OCI-LY1 (cell line): ENCODE measurements at regions not wholly inside any gene's neighbourhood (a gene's known extent, or its start where the extent isn't known, plus 50 kb on each side); places are given as distances from the start of the nearest gene placed in this dataset.

Experiments used
- H2AFZ ChIP-seq: fragments of 200-600 bp; sonication (generic), shearing (Covaris generic); 2 replicates; pipeline ENCODE4 v1.6.0; 2014; ENCODE audit warnings: antibody characterized with exemption, mild to moderate bottlenecking, low read length
- H3F3A ChIP-seq: fragments of 200-600 bp; sonication (generic), shearing (Covaris generic); 2 replicates; pipeline ENCODE4 v1.6.0; 2014; ENCODE audit warnings: mild to moderate bottlenecking, antibody characterized with exemption, low read length, moderate library complexity; ENCODE audit not compliant: insufficient read depth
- H3K27ac ChIP-seq: fragments of 200-600 bp; sonication (generic); 2 replicates; pipeline ENCODE4 v1.5.1; 2014; ENCODE audit warnings: low read length, mixed run types, mild to moderate bottlenecking, low read depth; ENCODE audit not compliant: poor library complexity, severe bottlenecking
- H3K27me3 ChIP-seq: fragments of 200-600 bp; sonication (generic); 2 replicates; pipeline ENCODE4 v1.6.0; 2014; ENCODE audit warnings: antibody characterized with exemption, mild to moderate bottlenecking, low read length, moderate library complexity; ENCODE audit not compliant: insufficient read depth
- H3K36me3 ChIP-seq: fragments of 200-600 bp; sonication (generic); 2 replicates; pipeline ENCODE4 v1.6.1; 2014; ENCODE audit warnings: mild to moderate bottlenecking, antibody characterized with exemption, low read length, moderate library complexity, mixed read lengths; ENCODE audit not compliant: insufficient read depth
- H3K4me1 ChIP-seq: fragments of 200-600 bp; sonication (generic); 2 replicates; pipeline ENCODE4 v1.5.1; 2014; ENCODE audit warnings: mild to moderate bottlenecking, low read length, moderate library complexity; ENCODE audit not compliant: insufficient read depth, severe bottlenecking
- H3K4me2 ChIP-seq: fragments of 200-600 bp; sonication (generic), shearing (Covaris generic); 2 replicates; pipeline ENCODE4 v1.6.1; 2014; ENCODE audit warnings: low read length
- H3K4me3 ChIP-seq: fragments of 200-600 bp; sonication (generic); 2 replicates; pipeline ENCODE4 v1.5.1; 2014; ENCODE audit warnings: low read length, low read depth, mild to moderate bottlenecking, mixed read lengths; ENCODE audit not compliant: poor library complexity, severe bottlenecking
- H3K79me2 ChIP-seq: fragments of 200-600 bp; shearing (Covaris generic); 2 replicates; pipeline ENCODE4 v1.6.1; 2016; ENCODE audit warnings: mixed run types, low read length, mixed read lengths; ENCODE audit not compliant: insufficient read depth
- H3K9ac ChIP-seq: fragments of 200-600 bp; sonication (generic), shearing (Covaris generic); 2 replicates; pipeline ENCODE4 v1.6.1; 2014; ENCODE audit warnings: mild to moderate bottlenecking, low read length, mixed read lengths
- H3K9me2 ChIP-seq: fragments of 200-600 bp; sonication (generic), shearing (Covaris generic); 2 replicates; pipeline ENCODE4 v1.6.1; 2014; ENCODE audit warnings: low read depth, mild to moderate bottlenecking, low read length, mixed read lengths
- H3K9me3 ChIP-seq: fragments of 200-600 bp; shearing (Covaris generic); 2 replicates; pipeline ENCODE4 v1.6.1; 2014; ENCODE audit warnings: low read length, mixed read lengths
- H4K20me1 ChIP-seq: fragments of 200-600 bp; sonication (generic), shearing (Covaris generic); 2 replicates; pipeline ENCODE4 v1.6.0; 2016; ENCODE audit warnings: mild to moderate bottlenecking, low read length; ENCODE audit not compliant: insufficient read depth
- EZH2 ChIP-seq: fragments of 200-600 bp; sonication (generic), shearing (Covaris generic); IDR thresholded peaks from 2 replicates; pipeline ENCODE4 v1.8.0; 2017; ENCODE audit warnings: borderline replicate concordance, mixed run types, mild to moderate bottlenecking, antibody characterized with exemption, low read length, moderate library complexity, mixed read lengths
- TF ChIP-seq, protein P1 (sequence below): fragments of 200-600 bp; sonication (generic), shearing (Covaris generic); IDR thresholded peaks from 2 replicates; pipeline ENCODE4 v1.5.1; 2017; ENCODE audit warnings: mild to moderate bottlenecking, antibody characterized with exemption, low read length, moderate library complexity, mixed read lengths

DNA sequence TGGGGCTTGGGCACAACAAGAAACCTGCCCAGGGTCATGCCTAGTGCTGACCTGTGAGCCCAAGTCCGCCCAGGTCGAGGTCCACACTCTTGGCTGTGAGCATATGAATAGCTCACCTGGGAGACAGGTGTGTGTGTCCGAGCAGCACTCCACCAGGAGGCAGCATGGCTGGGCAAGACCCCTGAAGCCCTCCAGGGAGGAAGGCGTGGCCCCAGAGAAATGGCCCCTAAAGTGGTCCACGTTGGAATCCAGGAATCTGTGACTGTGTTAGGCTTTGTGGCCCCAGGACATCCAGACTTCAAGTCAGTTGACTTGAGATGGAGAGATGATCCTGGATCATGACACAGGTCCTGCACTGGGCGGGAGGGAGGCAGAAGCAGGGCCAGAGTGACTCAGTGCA lies 138.8 kb downstream of the CPZ start:
- Histone ChIP-seq H3K9me3 (no peaks in the 10 kb centered on the region), H3K79me2 (no peaks in the 10 kb centered on the region), H2AFZ (no peak overlapping the region), H3K4me3 (no peak overlapping the region), H3K9me2 (no peaks in the 10 kb centered on the region), H4K20me1 (no peaks in the 10 kb centered on the region), H3K9ac (no peak overlapping the region), H3K36me3 (no peaks in the 10 kb centered on the region), H3F3A (no peaks in the 10 kb centered on the region), H3K27me3 (no peaks in the 10 kb centered on the region), H3K4me2 (no peak overlapping the region), H3K27ac (no peak overlapping the region), H3K4me1 (no peaks in the 10 kb centered on the region)
- no peak for TF ChIP-seq EZH2
- TF ChIP-seq, protein P1, sequence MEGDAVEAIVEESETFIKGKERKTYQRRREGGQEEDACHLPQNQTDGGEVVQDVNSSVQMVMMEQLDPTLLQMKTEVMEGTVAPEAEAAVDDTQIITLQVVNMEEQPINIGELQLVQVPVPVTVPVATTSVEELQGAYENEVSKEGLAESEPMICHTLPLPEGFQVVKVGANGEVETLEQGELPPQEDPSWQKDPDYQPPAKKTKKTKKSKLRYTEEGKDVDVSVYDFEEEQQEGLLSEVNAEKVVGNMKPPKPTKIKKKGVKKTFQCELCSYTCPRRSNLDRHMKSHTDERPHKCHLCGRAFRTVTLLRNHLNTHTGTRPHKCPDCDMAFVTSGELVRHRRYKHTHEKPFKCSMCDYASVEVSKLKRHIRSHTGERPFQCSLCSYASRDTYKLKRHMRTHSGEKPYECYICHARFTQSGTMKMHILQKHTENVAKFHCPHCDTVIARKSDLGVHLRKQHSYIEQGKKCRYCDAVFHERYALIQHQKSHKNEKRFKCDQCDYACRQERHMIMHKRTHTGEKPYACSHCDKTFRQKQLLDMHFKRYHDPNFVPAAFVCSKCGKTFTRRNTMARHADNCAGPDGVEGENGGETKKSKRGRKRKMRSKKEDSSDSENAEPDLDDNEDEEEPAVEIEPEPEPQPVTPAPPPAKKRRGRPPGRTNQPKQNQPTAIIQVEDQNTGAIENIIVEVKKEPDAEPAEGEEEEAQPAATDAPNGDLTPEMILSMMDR: no peak

DNA sequence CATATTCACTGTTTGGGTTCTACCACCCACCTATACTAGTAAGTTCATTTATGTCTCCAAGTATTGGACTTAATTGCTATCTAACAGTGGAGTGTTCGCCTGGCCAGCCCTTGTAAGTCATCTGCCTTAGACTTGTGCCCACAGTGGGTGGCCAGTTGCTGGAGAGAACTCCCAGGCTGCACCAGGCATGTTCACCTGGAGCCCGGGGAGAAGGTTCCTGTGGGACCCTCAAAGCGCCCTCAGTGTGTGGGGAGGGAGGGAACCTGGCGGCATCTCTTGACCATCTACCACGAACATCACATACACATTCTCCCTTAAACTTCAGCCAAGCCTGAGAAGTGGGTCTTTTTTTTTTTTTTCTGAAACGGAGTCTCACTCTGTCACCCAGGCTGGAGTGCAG lies 138.1 kb downstream of the CPZ start:
- TF ChIP-seq EZH2: no peak
- TF ChIP-seq, protein P1: no peak
- Histone ChIP-seq H3K27ac (no peak overlapping the region), H3K79me2 (no peaks in the 10 kb centered on the region), H3K4me2 (no peak overlapping the region), H3K9me3 (no peaks in the 10 kb centered on the region), H3K9ac (no peak overlapping the region), H3K9me2 (no peaks in the 10 kb centered on the region), H3K4me3 (no peak overlapping the region), H4K20me1 (no peaks in the 10 kb centered on the region), H3K27me3 (no peaks in the 10 kb centered on the region), H3K4me1 (no peaks in the 10 kb centered on the region), H3F3A (no peaks in the 10 kb centered on the region), H2AFZ (no peak overlapping the region), H3K36me3 (no peaks in the 10 kb centered on the region)

DNA sequence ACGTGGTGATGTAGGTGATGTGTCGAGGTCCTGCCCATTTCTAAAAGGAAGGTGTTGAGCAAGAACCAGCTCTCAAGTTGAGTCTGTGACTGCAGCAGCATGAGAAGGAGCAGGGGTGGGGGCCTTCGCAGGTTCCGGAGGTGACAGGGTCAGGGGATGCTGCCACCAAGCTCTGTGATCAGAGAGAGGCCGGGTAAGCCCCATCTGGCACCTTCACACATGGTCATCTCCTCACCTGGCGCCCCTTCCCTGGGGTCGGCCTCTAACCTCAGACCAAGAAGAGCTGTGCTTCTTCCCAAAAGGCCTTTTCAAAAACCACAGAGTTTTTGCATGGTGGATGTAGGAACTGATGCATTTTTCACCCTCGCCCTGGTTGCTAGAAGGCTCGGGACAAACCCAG lies 137.6 kb downstream of the CPZ start:
- Histone ChIP-seq H3F3A (no peaks in the 10 kb centered on the region), H3K9me3 (no peaks in the 10 kb centered on the region), H3K4me2 (no peak overlapping the region), H3K4me3 (no peak overlapping the region), H3K9me2 (no peaks in the 10 kb centered on the region), H2AFZ (no peak overlapping the region), H3K36me3 (no peaks in the 10 kb centered on the region), H3K27ac (no peak overlapping the region), H3K4me1 (no peaks in the 10 kb centered on the region), H3K79me2 (no peaks in the 10 kb centered on the region), H3K9ac (no peak overlapping the region), H4K20me1 (no peaks in the 10 kb centered on the region), H3K27me3 (no peaks in the 10 kb centered on the region)
- TF ChIP-seq, protein P1: no peak
- TF ChIP-seq EZH2: no peak
